HCT116 (cell line): ENCODE measurements at regions not wholly inside any gene's neighbourhood (a gene's known extent, or its start where the extent isn't known, plus 50 kb on each side); places are given as distances from the start of the nearest gene placed in this dataset.

Experiments
- CTCF ChIP-seq, 3 experiments: fragments of 200-600 bp in 1 of 3; sonication (generic) in 1 of 3; IDR thresholded peaks in 2 of 3; conservative IDR thresholded peaks in 1 of 3; 2 replicates each; pipeline ENCODE4 v1.5.1; 2012 to 2017; ENCODE audit warnings: low read depth in 2 of 3, low read length in 2 of 3, antibody characterized with exemption in 1 of 3, borderline replicate concordance in 1 of 3, control low read depth in 1 of 3, mild to moderate bottlenecking in 1 of 3, mixed read lengths in 1 of 3, mixed run types in 1 of 3, moderate library complexity in 1 of 3; ENCODE audit not compliant: insufficient read depth in 1 of 3
- EZH2 ChIP-seq: fragments of 200-600 bp; sonication (generic); IDR thresholded peaks from 2 replicates; pipeline ENCODE4 v1.6.1; 2017; ENCODE audit warnings: antibody characterized with exemption, mixed run types
- TCF7L2 ChIP-seq: IDR thresholded peaks from 2 replicates; pipeline ENCODE4 v1.7.0; 2011; ENCODE audit warnings: borderline replicate concordance, inconsistent platforms; ENCODE audit not compliant: insufficient read depth, insufficient read length; ENCODE audit errors: extremely low read depth

- no peak for TF ChIP-seq EZH2
- TF ChIP-seq CTCF (IDR thresholded peaks at IDR 0.05 in 2 of 3, conservative IDR thresholded peaks at IDR 0.05 in 1 of 3; ENCODE audit: borderline replicate concordance in 1 of 3, insufficient read depth in 1 of 3, low read depth in 2 of 3, low read length in 2 of 3), result no peak
- TF ChIP-seq TCF7L2, result no peak
These were observed 160.7 kb upstream of the PITX1 start for GRCh38 chr5:135194573-135195269.
